H9 (cell line): ENCODE measurements at regions not wholly inside any gene's neighbourhood (a gene's known extent, or its start where the extent isn't known, plus 50 kb on each side); places are given as distances from the start of the nearest gene placed in this dataset.

Experiments used
- DNase-seq: peaks from one replicate; pipeline ENCODE4 v3.0.0-alpha.2; 2017
- H2AFZ ChIP-seq: one replicate; pipeline ENCODE4 v1.6.1; 2013; ENCODE audit warnings: mild to moderate bottlenecking, low read length, control low read depth, moderate library complexity
- H2AK5ac ChIP-seq: 2 replicates; pipeline ENCODE4 v1.6.1; 2013; ENCODE audit warnings: low read length, control low read depth, mixed read lengths; ENCODE audit not compliant: insufficient read length
- H2BK120ac ChIP-seq: one replicate; pipeline ENCODE4 v1.6.1; 2013; ENCODE audit warnings: low read depth, mild to moderate bottlenecking, low read length, control low read depth, inconsistent platforms; ENCODE audit not compliant: poor library complexity, severe bottlenecking
- H2BK12ac ChIP-seq: 2 replicates; pipeline ENCODE4 v1.6.1; 2013; ENCODE audit warnings: low read length, control low read depth, mixed read lengths, low read depth; ENCODE audit not compliant: insufficient read length
- H2BK15ac ChIP-seq: 2 replicates; pipeline ENCODE4 v1.6.1; 2013; ENCODE audit warnings: low read depth, low read length, control low read depth
- H2BK20ac ChIP-seq: one replicate; pipeline ENCODE4 v1.6.1; 2013; ENCODE audit warnings: low read depth, mild to moderate bottlenecking, low read length, control low read depth, inconsistent platforms; ENCODE audit not compliant: poor library complexity, severe bottlenecking
- H2BK5ac ChIP-seq: 2 replicates; pipeline ENCODE4 v1.6.1; 2013; ENCODE audit warnings: low read length, control low read depth, mixed read lengths; ENCODE audit not compliant: insufficient read length
- H3K14ac ChIP-seq: 2 replicates; pipeline ENCODE4 v1.6.1; 2013; ENCODE audit warnings: low read length, control low read depth; ENCODE audit not compliant: insufficient read depth
- H3K18ac ChIP-seq: 2 replicates; pipeline ENCODE4 v1.6.1; 2013; ENCODE audit warnings: low read depth, mild to moderate bottlenecking, mixed read lengths, low read length, control low read depth; ENCODE audit not compliant: insufficient read length
- H3K23ac ChIP-seq: 2 replicates; pipeline ENCODE4 v1.6.1; 2013; ENCODE audit warnings: low read length, control low read depth, mixed read lengths, low read depth; ENCODE audit not compliant: insufficient read length
- H3K23me2 ChIP-seq: 2 replicates; pipeline ENCODE4 v1.6.1; 2013; ENCODE audit warnings: low read depth, mild to moderate bottlenecking, mixed read lengths, low read length, control low read depth; ENCODE audit not compliant: insufficient read length, poor library complexity, severe bottlenecking
- H3K27ac ChIP-seq: 2 replicates; pipeline ENCODE4 v1.5.1; 2013; ENCODE audit warnings: low read length, control low read depth, mixed read lengths, low read depth; ENCODE audit not compliant: insufficient read length
- H3K27me3 ChIP-seq: 2 replicates; pipeline ENCODE4 v1.6.1; 2013; ENCODE audit warnings: low read length, control low read depth, inconsistent platforms; ENCODE audit not compliant: insufficient read depth
- H3K4ac ChIP-seq: 2 replicates; pipeline ENCODE4 v1.6.1; 2013; ENCODE audit warnings: low read depth, mild to moderate bottlenecking, control low read depth, inconsistent platforms, low read length, moderate library complexity
- H3K4me1 ChIP-seq: 2 replicates; pipeline ENCODE4 v1.6.1; 2013; ENCODE audit warnings: low read length, control low read depth, inconsistent platforms; ENCODE audit not compliant: insufficient read depth
- H3K4me2 ChIP-seq: 2 replicates; pipeline ENCODE4 v1.6.1; 2013; ENCODE audit warnings: low read length, control low read depth, mixed read lengths; ENCODE audit not compliant: insufficient read length, insufficient read depth
- H3K56ac ChIP-seq: 2 replicates; pipeline ENCODE4 v1.6.1; 2013; ENCODE audit warnings: low read depth, mild to moderate bottlenecking, mixed read lengths, low read length, control low read depth; ENCODE audit not compliant: insufficient read length
- H3K79me1 ChIP-seq: 2 replicates; pipeline ENCODE4 v1.6.1; 2013; ENCODE audit warnings: low read depth, mild to moderate bottlenecking, moderate library complexity, low read length, control low read depth, inconsistent platforms; ENCODE audit not compliant: insufficient read depth, poor library complexity, severe bottlenecking
- H3K79me2 ChIP-seq: 2 replicates; pipeline ENCODE4 v1.6.1; 2013; ENCODE audit warnings: low read length, control low read depth, inconsistent platforms; ENCODE audit not compliant: insufficient read depth
- H3K9ac ChIP-seq: 2 replicates; pipeline ENCODE4 v1.6.1; 2013; ENCODE audit warnings: low read length, control low read depth, mixed read lengths; ENCODE audit not compliant: insufficient read length; ENCODE audit errors: extremely low read depth
- H3K9me3 ChIP-seq: one replicate; pipeline ENCODE4 v1.6.1; 2013; ENCODE audit warnings: low read depth, low read length, inconsistent platforms; ENCODE audit not compliant: control insufficient read depth
- H3T11ph ChIP-seq: one replicate; pipeline ENCODE4 v1.6.1; 2013; ENCODE audit warnings: mild to moderate bottlenecking, low read length, control low read depth, inconsistent platforms
- H4K20me1 ChIP-seq: one replicate; pipeline ENCODE4 v1.6.1; 2013; ENCODE audit not compliant: control insufficient read depth, insufficient read length, insufficient read depth
- H4K5ac ChIP-seq: 2 replicates; pipeline ENCODE4 v1.6.1; 2013; ENCODE audit warnings: low read depth, mild to moderate bottlenecking, mixed read lengths, low read length, control low read depth; ENCODE audit not compliant: insufficient read length
- H4K8ac ChIP-seq: replicated peaks from 2 replicates; pipeline ENCODE4 v1.6.1; 2013; ENCODE audit warnings: low read length, control low read depth, mixed read lengths, low read depth; ENCODE audit not compliant: insufficient read length
- H4K91ac ChIP-seq: 2 replicates; pipeline ENCODE4 v1.6.1; 2013; ENCODE audit warnings: low read depth, mild to moderate bottlenecking, moderate library complexity, mixed read lengths, low read length, control low read depth; ENCODE audit not compliant: insufficient read length
- H3K27ac Mint-ChIP-seq, 3 experiments: 2 replicates in 2 of 3; 3 replicates in 1 of 3; pipeline ENCODE4 v1.8.0; 2020 to 2021; ENCODE audit warnings: mixed read lengths in 3 of 3, mild to moderate bottlenecking in 1 of 3, moderate library complexity in 1 of 3
- H3K27me3 Mint-ChIP-seq: 2 replicates; pipeline ENCODE4 v1.8.0; 2021; ENCODE audit warnings: low read depth, mild to moderate bottlenecking, moderate library complexity, mixed read lengths
- H3K36me3 Mint-ChIP-seq, 3 experiments: 2 replicates in 2 of 3; 3 replicates in 1 of 3; pipeline ENCODE4 v1.8.0; 2020 to 2021; ENCODE audit warnings: low read depth in 3 of 3, mixed read lengths in 3 of 3; ENCODE audit not compliant: insufficient read depth in 1 of 3
- H3K4me1 Mint-ChIP-seq, 2 experiments: 2 replicates each; pipeline ENCODE4 v1.8.0; 2020; ENCODE audit warnings: mixed read lengths in 2 of 2
- H3K4me3 Mint-ChIP-seq, 2 experiments: 2 replicates in 1 of 2; 3 replicates in 1 of 2; pipeline ENCODE4 v1.8.0; 2020 to 2021; ENCODE audit warnings: mild to moderate bottlenecking in 2 of 2, mixed read lengths in 2 of 2, moderate library complexity in 1 of 2
- H3K9me3 Mint-ChIP-seq, 2 experiments: 2 replicates in 1 of 2; 3 replicates in 1 of 2; pipeline ENCODE4 v1.8.0; 2020; ENCODE audit warnings: mild to moderate bottlenecking in 2 of 2, mixed read lengths in 2 of 2, moderate library complexity in 1 of 2
- CTCF ChIP-seq: fragments of 200-600 bp; sonication (generic); conservative IDR thresholded peaks from 3 replicates; pipeline ENCODE4 v1.8.0; 2021; ENCODE audit warnings: antibody characterized with exemption, mild to moderate bottlenecking

GRCh38 chr4:66829310-66829709, 716.0 kb downstream of the CENPC start:
- no peak overlapping the region for H4K8ac ChIP-seq
- H3K36me3 Mint-ChIP-seq: 0 out of 7 replicates have a peak, but pooled peaks cover 0 to 4% (median 0%) of the 10 kb centered on the region in 3 experiments
- no peak overlapping the region for H3K4me2 ChIP-seq
- no peaks in the 10 kb centered on the region for H3K27me3 Mint-ChIP-seq
- H3K23me2 ChIP-seq: no peaks in the 10 kb centered on the region
- H2BK120ac ChIP-seq: no peak overlapping the region
- no peak overlapping the region for H3T11ph ChIP-seq
- H3K18ac ChIP-seq: no peak overlapping the region
- H3K9me3 ChIP-seq: no peaks in the 10 kb centered on the region
- H2BK5ac ChIP-seq: no peak overlapping the region
- no peaks in the 10 kb centered on the region for H3K4me1 ChIP-seq
- no peak overlapping the region for H3K4ac ChIP-seq
- H3K9me3 Mint-ChIP-seq: peaks cover 0 to 3% of the 10 kb centered on the region in 2 experiments; a peak in 3 of 5 replicates
- H2AFZ ChIP-seq: no peak overlapping the region
- no peak overlapping the region for H2BK12ac ChIP-seq
- H4K5ac ChIP-seq: no peak overlapping the region
- no peak overlapping the region for H3K23ac ChIP-seq
- H3K27ac ChIP-seq: no peak overlapping the region
- no peaks in the 10 kb centered on the region for H3K79me1 ChIP-seq
- H3K56ac ChIP-seq: no peak overlapping the region
- no peak overlapping the region for H2BK20ac ChIP-seq
- H2BK15ac ChIP-seq: no peak overlapping the region
- H3K9ac ChIP-seq: no peak overlapping the region
- H4K91ac ChIP-seq: no peak overlapping the region
- no peak overlapping the region for H3K14ac ChIP-seq
- no peak overlapping the region for H3K4me3 Mint-ChIP-seq
- H3K27me3 ChIP-seq: no peaks in the 10 kb centered on the region
- no peak for DNase-seq
- H4K20me1 ChIP-seq: no peaks in the 10 kb centered on the region
- H3K4me1 Mint-ChIP-seq: no peaks in the 10 kb centered on the region
- H2AK5ac ChIP-seq: no peak overlapping the region
- H3K27ac Mint-ChIP-seq: no peak overlapping the region
- TF ChIP-seq CTCF: no peak
- H3K79me2 ChIP-seq: no peaks in the 10 kb centered on the region
